Naive thymus-derived CD4-positive, alpha-beta T cell (primary cell): ENCODE measurements at regions not wholly inside any gene's neighbourhood (a gene's known extent, or its start where the extent isn't known, plus 50 kb on each side); places are given as distances from the start of the nearest gene placed in this dataset.

Source experiments
- ATAC-seq: fragments of 150-1000 bp; cut with Tn5 transposase; 2 replicates; pipeline ENCODE4 v1.10.0; 2021; ENCODE audit warnings: mild to moderate bottlenecking, moderate library complexity
- CTCF ChIA-PET: fragments of 350-600 bp; sonication (Branson Sonifier 250); formaldehyde crosslinking; loops from one replicate; lab custom pipeline; 2021; ENCODE audit warnings: antibody characterized with exemption; lab: Charles Lee
- POLR2A ChIA-PET: fragments of 350-600 bp; sonication (Branson Sonifier 250); formaldehyde crosslinking; loops from one replicate; lab custom pipeline; 2021; ENCODE audit warnings: antibody characterized with exemption, inconsistent platforms; lab: Charles Lee
- DNase-seq, 9 donors: peaks; one replicate each; pipeline versions ENCODE4 v3.0.0 to v3.0.0-alpha.2; 2020 to 2022; ENCODE audit warnings: mixed read lengths in 1 of 9
- H3K27ac ChIP-seq: one replicate; pipeline ENCODE4 v1.7.0; 2013; ENCODE audit warnings: mild to moderate bottlenecking, low read depth, low read length, moderate library complexity
- H3K27me3 ChIP-seq, 2 donors: one replicate each; pipeline ENCODE4 v1.7.0; 2013; ENCODE audit warnings: low read length in 2 of 2, mild to moderate bottlenecking in 2 of 2, moderate library complexity in 2 of 2; ENCODE audit not compliant: control insufficient read depth in 2 of 2, insufficient read depth in 2 of 2
- H3K36me3 ChIP-seq, 3 experiments: 1 replicate in 2 of 3; 2 replicates in 1 of 3; pipeline ENCODE4 v1.7.0; 2013; ENCODE audit warnings: low read length in 3 of 3, mild to moderate bottlenecking in 3 of 3, moderate library complexity in 1 of 3; ENCODE audit not compliant: insufficient read depth in 3 of 3, control insufficient read depth in 2 of 3
- H3K4me1 ChIP-seq, 2 donors: one replicate each; pipeline ENCODE4 v1.7.0; 2013; ENCODE audit warnings: low read length in 2 of 2, mild to moderate bottlenecking in 2 of 2, moderate library complexity in 1 of 2; ENCODE audit not compliant: control insufficient read depth in 2 of 2, insufficient read depth in 2 of 2
- H3K4me3 ChIP-seq: 2 replicates; pipeline ENCODE4 v1.7.0; 2013; ENCODE audit warnings: mild to moderate bottlenecking, low read length
- H3K9me3 ChIP-seq, 3 experiments: 1 replicate in 2 of 3; 2 replicates in 1 of 3; pipeline ENCODE4 v1.7.0; 2013; ENCODE audit warnings: low read length in 3 of 3; ENCODE audit not compliant: control insufficient read depth in 2 of 3
- H3K27ac Mint-ChIP-seq, 9 donors: one replicate each; pipeline ENCODE4 v1.8.0; 2020 to 2022; ENCODE audit warnings: mixed read lengths in 9 of 9, mild to moderate bottlenecking in 8 of 9, moderate library complexity in 5 of 9, inconsistent platforms in 2 of 9
- H3K27me3 Mint-ChIP-seq, 5 donors: one replicate each; pipeline ENCODE4 v1.8.0; 2021 to 2022; ENCODE audit warnings: mixed read lengths in 5 of 5, mild to moderate bottlenecking in 1 of 5
- H3K36me3 Mint-ChIP-seq, 5 donors: one replicate each; pipeline ENCODE4 v1.8.0; 2020 to 2022; ENCODE audit warnings: mixed read lengths in 5 of 5, mild to moderate bottlenecking in 3 of 5, inconsistent platforms in 1 of 5
- H3K4me1 Mint-ChIP-seq, 7 donors: one replicate each; pipeline ENCODE4 v1.8.0; 2020 to 2022; ENCODE audit warnings: mixed read lengths in 7 of 7, mild to moderate bottlenecking in 3 of 7, inconsistent platforms in 1 of 7
- H3K4me3 Mint-ChIP-seq, 10 donors: one replicate each; pipeline ENCODE4 v1.8.0; 2020 to 2022; ENCODE audit warnings: mild to moderate bottlenecking in 10 of 10, mixed read lengths in 10 of 10, moderate library complexity in 6 of 10, inconsistent platforms in 2 of 10
- H3K9me3 Mint-ChIP-seq, 11 donors: one replicate each; pipeline ENCODE4 v1.8.0; 2020 to 2022; ENCODE audit warnings: mixed read lengths in 11 of 11, mild to moderate bottlenecking in 4 of 11, inconsistent platforms in 1 of 11, moderate library complexity in 1 of 11
- intact Hi-C, 2 donors: fragments of 100-400 bp; cut with micrococcal nuclease; formaldehyde crosslinking; loops; one replicate each; pipeline ENCODE4 v1.15.1; 2023

DNA sequence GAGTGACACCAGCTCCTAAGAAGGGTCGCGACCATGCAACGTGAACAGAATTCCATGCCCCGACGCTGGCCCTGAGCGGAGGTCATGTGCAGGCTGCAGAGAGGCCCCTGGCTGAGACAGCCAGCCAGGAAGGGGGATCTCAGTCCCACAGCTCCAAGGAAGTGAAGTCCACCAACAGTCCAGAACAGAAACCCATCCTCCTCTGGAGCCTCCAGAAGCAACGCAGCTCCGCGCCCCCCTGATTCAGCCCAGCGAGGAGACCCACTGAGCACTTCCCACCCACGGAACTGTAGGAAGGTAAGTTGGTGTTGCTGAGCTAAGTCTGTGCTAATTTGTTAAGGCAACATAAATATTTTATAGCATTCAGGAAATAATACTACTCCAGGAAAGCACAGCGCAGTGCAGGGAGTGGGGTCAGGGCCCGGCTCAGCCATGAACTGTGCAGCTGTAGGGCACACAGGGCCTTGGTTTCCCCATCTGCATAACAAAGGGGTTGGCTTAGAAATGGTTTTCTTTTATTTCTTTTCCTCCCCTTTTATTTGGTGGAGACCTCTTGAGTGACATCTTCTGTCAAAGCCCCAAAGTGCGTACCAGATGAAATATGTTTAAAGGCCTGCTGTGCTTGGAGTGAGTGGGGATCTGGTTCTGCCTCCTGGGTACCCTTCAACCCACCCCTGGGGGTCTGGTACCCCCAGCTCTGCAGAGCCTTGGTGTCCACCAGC is 241.1 kb upstream of the PMEPA1 start:
- Histone ChIP-seq H3K4me1 (no peaks in the 10 kb centered on the region), H3K36me3 (no peaks in the 10 kb centered on the region), H3K9me3 (no peaks in the 10 kb centered on the region), H3K27ac (no peak overlapping the region), H3K4me3 (no peak overlapping the region), H3K27me3 (no peaks in the 10 kb centered on the region)
- POLR2A ChIA-PET = interaction anchor here (0.6 kb wide), 1 partner anchor 48 kb away, joined by 3 read pairs; no protein-coding TSS in a partner anchor
- Mint-ChIP-seq H3K4me1 (no peaks in the 10 kb centered on the region), H3K27ac (no peak overlapping the region), H3K4me3 (no peak overlapping the region), H3K36me3 (peaks cover 0 to 4% (median 0%) of the 10 kb centered on the region in 5 donors), H3K9me3 (peaks cover 0 to 10% (median 3%) of the 10 kb centered on the region in 11 donors), H3K27me3 (peaks cover 0 to 19% (median 8%) of the 10 kb centered on the region in 5 donors)
- intact Hi-C loops = no loop called here
- DNase-seq (no peak), ATAC-seq (no peak)
- CTCF ChIA-PET = interaction anchor here (0.9 kb wide), 1 partner anchor 10 kb away, joined by 3 read pairs; no protein-coding TSS in a partner anchor

DNA sequence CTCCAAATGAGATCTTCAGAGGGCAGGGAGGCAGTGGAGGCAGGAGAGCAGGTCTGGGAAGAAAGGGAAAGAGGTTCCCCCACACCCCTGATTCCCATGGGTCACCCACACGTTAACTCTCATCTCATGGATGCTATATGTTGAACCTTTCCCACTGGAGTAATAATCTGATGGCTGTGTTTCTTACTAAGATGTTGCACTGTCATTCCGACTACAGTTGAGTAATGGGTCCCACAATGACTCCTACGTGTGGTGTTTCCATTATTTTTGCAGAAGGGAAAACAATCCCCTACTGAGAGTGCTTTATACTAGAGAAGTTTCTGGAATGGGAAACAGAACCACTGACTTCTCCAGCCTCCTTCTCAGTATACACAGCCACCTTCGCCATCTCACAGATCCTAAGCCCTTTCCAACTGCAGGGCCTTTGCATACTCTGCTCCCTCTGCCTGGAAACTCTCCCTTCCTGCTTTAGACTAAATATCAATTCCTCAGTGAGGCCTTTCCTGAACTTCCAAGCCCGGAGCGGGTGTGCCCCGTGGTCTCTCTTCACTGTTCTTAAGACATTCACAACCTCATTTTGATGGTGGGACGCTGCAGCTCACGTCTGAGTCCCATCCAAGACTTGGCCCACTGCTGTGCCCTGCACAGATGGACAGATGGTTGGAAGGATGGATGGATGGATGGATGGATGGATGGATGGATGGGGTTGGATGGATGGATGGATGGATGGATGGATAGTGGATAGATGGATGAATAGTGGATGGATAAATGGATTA is 238.6 kb upstream of the PMEPA1 start:
- Histone ChIP-seq H3K27ac (no peak overlapping the region), H3K9me3 (no peaks in the 10 kb centered on the region), H3K36me3 (no peaks in the 10 kb centered on the region), H3K27me3 (no peaks in the 10 kb centered on the region), H3K4me3 (no peak overlapping the region), H3K4me1 (no peaks in the 10 kb centered on the region)
- no peak overlapping the region for H3K4me3 Mint-ChIP-seq
- H3K27ac Mint-ChIP-seq = no peak overlapping the region
- H3K4me1 Mint-ChIP-seq = no peaks in the 10 kb centered on the region
- DNase-seq = no peak
- ChIA-PET POLR2A (no interaction called here), CTCF (no interaction called here)
- H3K9me3 Mint-ChIP-seq = peaks cover 0 to 10% (median 2%) of the 10 kb centered on the region in 11 donors
- H3K36me3 Mint-ChIP-seq = peaks cover 0 to 4% (median 0%) of the 10 kb centered on the region in 5 donors
- intact Hi-C loops = no loop called here
- no peak for ATAC-seq
- H3K27me3 Mint-ChIP-seq = peaks cover 0 to 18% (median 6%) of the 10 kb centered on the region in 5 donors

GRCh38 chr20:57947421-57948179 is 237.8 kb upstream of the PMEPA1 start:
- peaks cover 0 to 4% (median 0%) of the 10 kb centered on the region in 5 donors for H3K36me3 Mint-ChIP-seq
- H3K27ac Mint-ChIP-seq = no peak overlapping the region
- H3K9me3 ChIP-seq = no peaks in the 10 kb centered on the region

GRCh38 chr20:57946559-57947315 is 236.9 kb upstream of the PMEPA1 start:
- intact Hi-C loops = no loop called here
- ChIA-PET POLR2A (no interaction called here), CTCF (no interaction called here)
- Mint-ChIP-seq H3K27me3 (peaks cover 0 to 7% (median 2%) of the 10 kb centered on the region in 5 donors), H3K36me3 (peaks cover 0 to 4% (median 0%) of the 10 kb centered on the region in 5 donors), H3K4me1 (no peaks in the 10 kb centered on the region), H3K4me3 (no peak overlapping the region), H3K9me3 (peaks cover 0 to 6% (median 2%) of the 10 kb centered on the region in 11 donors), H3K27ac (no peak overlapping the region)
- Histone ChIP-seq H3K27me3 (no peaks in the 10 kb centered on the region), H3K36me3 (no peaks in the 10 kb centered on the region), H3K9me3 (no peaks in the 10 kb centered on the region), H3K4me3 (no peak overlapping the region), H3K4me1 (no peaks in the 10 kb centered on the region), H3K27ac (no peak overlapping the region)
- DNase-seq (no peak), ATAC-seq (no peak)

More at GRCh38 chr20:57947421-57948179, 237.8 kb upstream of the PMEPA1 start:
- ATAC-seq = no peak
- Histone ChIP-seq H3K27me3 (no peaks in the 10 kb centered on the region), H3K4me1 (no peaks in the 10 kb centered on the region), H3K27ac (no peak overlapping the region), H3K36me3 (no peaks in the 10 kb centered on the region), H3K4me3 (no peak overlapping the region)
- H3K27me3 Mint-ChIP-seq = peaks cover 0 to 10% (median 6%) of the 10 kb centered on the region in 5 donors
- no peaks in the 10 kb centered on the region for H3K4me1 Mint-ChIP-seq
- ChIA-PET POLR2A (no interaction called here), CTCF (no interaction called here)
- intact Hi-C loops = no loop called here
- H3K4me3 Mint-ChIP-seq = no peak overlapping the region
- H3K9me3 Mint-ChIP-seq = peaks cover 0 to 10% (median 2%) of the 10 kb centered on the region in 11 donors
- DNase-seq = no peak

DNA sequence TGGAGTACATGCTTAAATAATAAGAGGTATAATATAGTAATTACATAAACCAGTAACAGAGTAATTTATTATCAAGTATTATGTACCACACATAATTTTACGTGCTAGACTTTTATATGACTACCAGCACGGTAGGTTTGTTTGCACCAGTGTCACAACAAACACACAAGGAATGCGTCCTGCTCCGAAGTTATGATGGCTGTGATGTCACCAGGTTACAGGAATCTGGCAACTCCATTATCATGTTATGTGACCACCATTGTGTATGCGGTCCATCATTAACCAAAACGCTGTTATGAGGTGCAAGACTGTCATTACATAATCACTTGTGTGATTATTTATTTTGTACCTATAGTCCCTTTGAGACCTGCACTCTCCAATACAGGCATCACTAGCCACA is 235.2 kb upstream of the PMEPA1 start:
- H3K4me3 ChIP-seq = no peak overlapping the region
- no peaks in the 10 kb centered on the region for H3K36me3 Mint-ChIP-seq
- H3K9me3 Mint-ChIP-seq = peaks cover 0 to 6% (median 2%) of the 10 kb centered on the region in 11 donors
- H3K4me1 ChIP-seq = no peaks in the 10 kb centered on the region
- no peak overlapping the region for H3K27ac Mint-ChIP-seq
- intact Hi-C loops = no loop called here
- no peak for ATAC-seq
- CTCF ChIA-PET = no interaction called here
- H3K36me3 ChIP-seq = no peaks in the 10 kb centered on the region
- peaks cover 0 to 5% (median 0%) of the 10 kb centered on the region in 5 donors for H3K27me3 Mint-ChIP-seq
- DNase-seq = no peak
- no peak overlapping the region for H3K27ac ChIP-seq
- POLR2A ChIA-PET = no interaction called here
- H3K9me3 ChIP-seq = no peaks in the 10 kb centered on the region
- no peaks in the 10 kb centered on the region for H3K4me1 Mint-ChIP-seq
- H3K27me3 ChIP-seq = no peaks in the 10 kb centered on the region
- no peak overlapping the region for H3K4me3 Mint-ChIP-seq

- Mint-ChIP-seq H3K27me3 (peaks cover 0 to 5% (median under 1%) of the 10 kb centered on the region in 5 donors), H3K4me1 (no peaks in the 10 kb centered on the region), H3K9me3 (peaks cover 0 to 4% (median 0%) of the 10 kb centered on the region in 11 donors), H3K4me3 (no peak overlapping the region), H3K27ac (no peak overlapping the region), H3K36me3 (no peaks in the 10 kb centered on the region)
- CTCF ChIA-PET = no interaction called here
- POLR2A ChIA-PET = no interaction called here
- no peaks in the 10 kb centered on the region for H3K36me3 ChIP-seq
- intact Hi-C loops = no loop called here
- H3K27ac ChIP-seq = no peak overlapping the region
- no peaks in the 10 kb centered on the region for H3K27me3 ChIP-seq
- H3K4me3 ChIP-seq = no peak overlapping the region
- ATAC-seq (no peak), DNase-seq (no peak)
- H3K9me3 ChIP-seq = no peaks in the 10 kb centered on the region
- H3K4me1 ChIP-seq = no peaks in the 10 kb centered on the region
Observed at GRCh38 chr20:57943950-57944349, 234.1 kb upstream of the PMEPA1 start.
